Testis (tissue), 2 donors: ENCODE measurements at regions not wholly inside any gene's neighbourhood (a gene's known extent, or its start where the extent isn't known, plus 50 kb on each side); places are given as distances from the start of the nearest gene placed in this dataset.
A peak's percentile ranks its signal among the peaks of the same experiment; 100 is the strongest.

Experiments used
- DNase-seq: peaks from one replicate; pipeline ENCODE4 v3.0.0-alpha.2; 2019
- H3K27ac ChIP-seq, 2 donors: fragments of 200-600 bp; sonication (generic); one replicate each; pipeline ENCODE4 v1.5.1; 2019
- H3K27me3 ChIP-seq: fragments of 200-600 bp; sonication (generic); one replicate; pipeline ENCODE4 v1.5.1; 2019
- H3K36me3 ChIP-seq: fragments of 200-600 bp; sonication (generic); one replicate; pipeline ENCODE4 v1.5.1; 2017; ENCODE audit warnings: low read depth; ENCODE audit errors: missing control alignments
- H3K4me1 ChIP-seq: fragments of 200-600 bp; sonication (generic); one replicate; pipeline ENCODE4 v1.5.1; 2019
- H3K4me3 ChIP-seq, 2 donors: fragments of 200-600 bp; sonication (generic); one replicate each; pipeline ENCODE4 v1.5.1; 2017 to 2019
- H3K9me3 ChIP-seq: fragments of 200-600 bp; sonication (generic); one replicate; pipeline ENCODE4 v1.5.1; 2017
- CTCF ChIP-seq, 3 experiments: fragments of 450-650 bp in 2 of 3; fragments of 200-600 bp in 1 of 3; sonication (generic) in 1 of 3; IDR thresholded peaks; one replicate each; pipeline ENCODE4 v1.5.1; 2016 to 2019; ENCODE audit warnings: antibody characterized with exemption in 3 of 3, mild to moderate bottlenecking in 2 of 3, moderate library complexity in 1 of 3
- POLR2A ChIP-seq: fragments of 450-650 bp; IDR thresholded peaks from one replicate; pipeline ENCODE4 v1.6.1; 2017; ENCODE audit warnings: antibody characterized with exemption, mild to moderate bottlenecking, moderate library complexity
- WGBS, 2 donors: methylation state at CpG; one replicate each; pipeline ENCODE4 v1.1.5; 2018; 5-methylcytosine and 5-hydroxymethylcytosine counted together
- intact Hi-C: fragments of 100-400 bp; cut with DNase I; formaldehyde crosslinking; loops from one replicate; pipeline ENCODE4 v1.15.1; 2023; ENCODE audit warnings: low total_unique reads

- Histone ChIP-seq H3K36me3 (no peaks in the 10 kb centered on the region), H3K4me3 (no peak overlapping the region), H3K27ac (peak overlapping the region; percentile 73 to 82), H3K27me3 (no peaks in the 10 kb centered on the region), H3K9me3 (no peaks in the 10 kb centered on the region), H3K4me1 (peaks cover 77% of the 10 kb centered on the region)
- 31 to 48% methylated on average over 7 of the region's 7 CpGs for WGBS, 2 donors
- no peak for TF ChIP-seq CTCF (IDR thresholded peaks at IDR 0.05)
- peak; percentile 77 for DNase-seq
- intact Hi-C loops, result no loop called here
Measured at GRCh38 chr17:77391668-77392375, 251.1 kb downstream of the SEC14L1 start.

- peak; percentile 90 for DNase-seq
- peaks cover 69% of the 10 kb centered on the region for H3K4me1 ChIP-seq
- intact Hi-C loops, result no loop called here
- no peaks in the 10 kb centered on the region for H3K9me3 ChIP-seq
- H3K4me3 ChIP-seq, result no peak overlapping the region
- no peaks in the 10 kb centered on the region for H3K27me3 ChIP-seq
- no peak for TF ChIP-seq POLR2A
- TF ChIP-seq CTCF (IDR thresholded peaks at IDR 0.05), result no peak
- peak overlapping the region; percentile 73 to 82 for H3K27ac ChIP-seq
- 20 to 43% methylated on average over 13 to 16 of the region's 16 CpGs for WGBS, 2 donors
- H3K36me3 ChIP-seq, result no peaks in the 10 kb centered on the region
Measured at GRCh38 chr17:77392376-77393273, 251.9 kb downstream of the SEC14L1 start.

GRCh38 chr17:77393274-77393600 lies 252.5 kb downstream of the SEC14L1 start:
- no peak for DNase-seq
- Histone ChIP-seq H3K4me3 (no peak overlapping the region), H3K27ac (peak overlapping the region; percentile 73 to 82), H3K27me3 (no peaks in the 10 kb centered on the region), H3K4me1 (peaks cover 63% of the 10 kb centered on the region), H3K36me3 (no peaks in the 10 kb centered on the region), H3K9me3 (no peaks in the 10 kb centered on the region)
- 63 to 66% methylated on average over 5 of the region's 5 CpGs for WGBS, 2 donors
- TF ChIP-seq CTCF (IDR thresholded peaks at IDR 0.05), result no peak
- intact Hi-C loops, result no loop called here

GRCh38 chr17:77393867-77394539 lies 253.2 kb downstream of the SEC14L1 start:
- TF ChIP-seq CTCF (IDR thresholded peaks at IDR 0.05), result no peak
- no peak for TF ChIP-seq POLR2A
- intact Hi-C loops, result no loop called here
- H3K27me3 ChIP-seq, result no peaks in the 10 kb centered on the region
- no peak overlapping the region for H3K4me3 ChIP-seq
- no peaks in the 10 kb centered on the region for H3K9me3 ChIP-seq
- H3K36me3 ChIP-seq, result no peaks in the 10 kb centered on the region
- WGBS, 2 donors, result 57 to 75% methylated on average over 9 of the region's 10 CpGs
- peaks cover 55% of the 10 kb centered on the region for H3K4me1 ChIP-seq
- no peak for DNase-seq
- H3K27ac ChIP-seq, result peak overlapping the region; percentile 59 to 82
